ENCODE measurements at regions not wholly inside any gene's neighbourhood (a gene's known extent, or its start where the extent isn't known, plus 50 kb on each side); places are given as distances from the start of the nearest gene placed in this dataset.

GRCh38 chr18:47492691-47493090 lies 241.2 kb upstream of the SKOR2 start:
- no peaks in the 10 kb centered on the region for H3K36me3 ChIP-seq (ENCODE audit: insufficient read depth)
- H3K79me2 ChIP-seq (replicated peaks; ENCODE audit: insufficient read depth), result no peaks in the 10 kb centered on the region
- no peak overlapping the region for H3K27ac ChIP-seq (ENCODE audit: low read depth)
- ATAC-seq (no peak), DNase-seq (ENCODE audit: low spot score) (no peak)
- Mint-ChIP-seq H3K4me3 (no peak overlapping the region), H3K27ac (no peak overlapping the region), H3K4me1 (no peaks in the 10 kb centered on the region), H3K27me3 (ENCODE audit: insufficient read depth, low read depth, poor library complexity) (peaks cover under 1% of the 10 kb centered on the region), H3K36me3 (ENCODE audit: low read depth) (no peaks in the 10 kb centered on the region), H3K9me3 (no peaks in the 10 kb centered on the region; the same call in 2 of the 3 replicates)
- H3K4me3 ChIP-seq, result no peak overlapping the region
- no peak overlapping the region for H3K4me2 ChIP-seq
- no peaks in the 10 kb centered on the region for H3K27me3 ChIP-seq (ENCODE audit: insufficient read depth)
- H3K9me2 ChIP-seq (ENCODE audit: insufficient read depth), result peaks cover 5% of the 10 kb centered on the region; the same call in 1 of the 2 replicates
- no peaks in the 10 kb centered on the region for H3K4me1 ChIP-seq (ENCODE audit: insufficient read depth)
- H3F3A ChIP-seq (replicated peaks; ENCODE audit: low read depth), result no peaks in the 10 kb centered on the region
- no peak for TF ChIP-seq EZH2phosphoT487 (IDR thresholded peaks at IDR 0.05; ENCODE audit: unreplicated experiment)
- no peak for TF ChIP-seq EZH2 (IDR thresholded peaks at IDR 0.05; ENCODE audit: low read depth, unreplicated experiment)
- TF ChIP-seq CREB1 (CRISPR knock-in tag; IDR thresholded peaks at IDR 0.05; ENCODE audit: low read depth), result no peak
- TF ChIP-seq, protein P1, sequence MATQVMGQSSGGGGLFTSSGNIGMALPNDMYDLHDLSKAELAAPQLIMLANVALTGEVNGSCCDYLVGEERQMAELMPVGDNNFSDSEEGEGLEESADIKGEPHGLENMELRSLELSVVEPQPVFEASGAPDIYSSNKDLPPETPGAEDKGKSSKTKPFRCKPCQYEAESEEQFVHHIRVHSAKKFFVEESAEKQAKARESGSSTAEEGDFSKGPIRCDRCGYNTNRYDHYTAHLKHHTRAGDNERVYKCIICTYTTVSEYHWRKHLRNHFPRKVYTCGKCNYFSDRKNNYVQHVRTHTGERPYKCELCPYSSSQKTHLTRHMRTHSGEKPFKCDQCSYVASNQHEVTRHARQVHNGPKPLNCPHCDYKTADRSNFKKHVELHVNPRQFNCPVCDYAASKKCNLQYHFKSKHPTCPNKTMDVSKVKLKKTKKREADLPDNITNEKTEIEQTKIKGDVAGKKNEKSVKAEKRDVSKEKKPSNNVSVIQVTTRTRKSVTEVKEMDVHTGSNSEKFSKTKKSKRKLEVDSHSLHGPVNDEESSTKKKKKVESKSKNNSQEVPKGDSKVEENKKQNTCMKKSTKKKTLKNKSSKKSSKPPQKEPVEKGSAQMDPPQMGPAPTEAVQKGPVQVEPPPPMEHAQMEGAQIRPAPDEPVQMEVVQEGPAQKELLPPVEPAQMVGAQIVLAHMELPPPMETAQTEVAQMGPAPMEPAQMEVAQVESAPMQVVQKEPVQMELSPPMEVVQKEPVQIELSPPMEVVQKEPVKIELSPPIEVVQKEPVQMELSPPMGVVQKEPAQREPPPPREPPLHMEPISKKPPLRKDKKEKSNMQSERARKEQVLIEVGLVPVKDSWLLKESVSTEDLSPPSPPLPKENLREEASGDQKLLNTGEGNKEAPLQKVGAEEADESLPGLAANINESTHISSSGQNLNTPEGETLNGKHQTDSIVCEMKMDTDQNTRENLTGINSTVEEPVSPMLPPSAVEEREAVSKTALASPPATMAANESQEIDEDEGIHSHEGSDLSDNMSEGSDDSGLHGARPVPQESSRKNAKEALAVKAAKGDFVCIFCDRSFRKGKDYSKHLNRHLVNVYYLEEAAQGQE (IDR thresholded peaks at IDR 0.05; ENCODE audit: unreplicated experiment), result no peak
- no peak for TF ChIP-seq STAT1 (IDR thresholded peaks at IDR 0.05; ENCODE audit: unreplicated experiment)
- TF ChIP-seq, protein P2, sequence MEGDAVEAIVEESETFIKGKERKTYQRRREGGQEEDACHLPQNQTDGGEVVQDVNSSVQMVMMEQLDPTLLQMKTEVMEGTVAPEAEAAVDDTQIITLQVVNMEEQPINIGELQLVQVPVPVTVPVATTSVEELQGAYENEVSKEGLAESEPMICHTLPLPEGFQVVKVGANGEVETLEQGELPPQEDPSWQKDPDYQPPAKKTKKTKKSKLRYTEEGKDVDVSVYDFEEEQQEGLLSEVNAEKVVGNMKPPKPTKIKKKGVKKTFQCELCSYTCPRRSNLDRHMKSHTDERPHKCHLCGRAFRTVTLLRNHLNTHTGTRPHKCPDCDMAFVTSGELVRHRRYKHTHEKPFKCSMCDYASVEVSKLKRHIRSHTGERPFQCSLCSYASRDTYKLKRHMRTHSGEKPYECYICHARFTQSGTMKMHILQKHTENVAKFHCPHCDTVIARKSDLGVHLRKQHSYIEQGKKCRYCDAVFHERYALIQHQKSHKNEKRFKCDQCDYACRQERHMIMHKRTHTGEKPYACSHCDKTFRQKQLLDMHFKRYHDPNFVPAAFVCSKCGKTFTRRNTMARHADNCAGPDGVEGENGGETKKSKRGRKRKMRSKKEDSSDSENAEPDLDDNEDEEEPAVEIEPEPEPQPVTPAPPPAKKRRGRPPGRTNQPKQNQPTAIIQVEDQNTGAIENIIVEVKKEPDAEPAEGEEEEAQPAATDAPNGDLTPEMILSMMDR (conservative IDR thresholded peaks at IDR 0.05; ENCODE audit: low read depth in 2 of 2), result no peak
- TF ChIP-seq, protein P3, sequence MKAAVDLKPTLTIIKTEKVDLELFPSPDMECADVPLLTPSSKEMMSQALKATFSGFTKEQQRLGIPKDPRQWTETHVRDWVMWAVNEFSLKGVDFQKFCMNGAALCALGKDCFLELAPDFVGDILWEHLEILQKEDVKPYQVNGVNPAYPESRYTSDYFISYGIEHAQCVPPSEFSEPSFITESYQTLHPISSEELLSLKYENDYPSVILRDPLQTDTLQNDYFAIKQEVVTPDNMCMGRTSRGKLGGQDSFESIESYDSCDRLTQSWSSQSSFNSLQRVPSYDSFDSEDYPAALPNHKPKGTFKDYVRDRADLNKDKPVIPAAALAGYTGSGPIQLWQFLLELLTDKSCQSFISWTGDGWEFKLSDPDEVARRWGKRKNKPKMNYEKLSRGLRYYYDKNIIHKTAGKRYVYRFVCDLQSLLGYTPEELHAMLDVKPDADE (IDR thresholded peaks at IDR 0.05), result no peak
- no peak for TF ChIP-seq ZNF114 (CRISPR knock-in tag; IDR thresholded peaks at IDR 0.05)
- no peak for TF ChIP-seq NANOG (IDR thresholded peaks at IDR 0.05; ENCODE audit: borderline replicate concordance)
- TF ChIP-seq JUNB (IDR thresholded peaks at IDR 0.05; ENCODE audit: unreplicated experiment), result no peak
- H2AFZ ChIP-seq, result no peak overlapping the region
- no peaks in the 10 kb centered on the region for H4K20me1 ChIP-seq (replicated peaks; ENCODE audit: insufficient read depth)
